GM19467 (cell line): ENCODE measurements at regions not wholly inside any gene's neighbourhood (a gene's known extent, or its start where the extent isn't known, plus 50 kb on each side); places are given as distances from the start of the nearest gene placed in this dataset.
"Not testable (repeated sequence)": the region's sequence is repeated elsewhere in the genome, so short reads cannot be mapped to it uniquely, and the experiment has no call there.

Source experiments
- ATAC-seq: cut with Tn5 transposase; IDR thresholded peaks from one replicate; pipeline ENCODE4 v1.9.1; 2021; ENCODE audit warnings: mild to moderate bottlenecking, moderate library complexity; ENCODE audit not compliant: unreplicated experiment

- ATAC-seq: no peak
Measured at GRCh38 chr10:35780970-35781642, 139.0 kb upstream of the FZD8 start.

GRCh38 chr10:35778306-35778705 lies 136.2 kb upstream of the FZD8 start:
- ATAC-seq: no peak

- not testable (repeated sequence) for ATAC-seq
Measured at GRCh38 chr10:35776557-35776956, 134.5 kb upstream of the FZD8 start.

GRCh38 chr10:35774109-35774508 lies 132.0 kb upstream of the FZD8 start:
- ATAC-seq: no peak

- ATAC-seq: no peak
Measured at GRCh38 chr10:35770817-35771355, 128.8 kb upstream of the FZD8 start.

GRCh38 chr10:35769795-35770194 lies 127.7 kb upstream of the FZD8 start:
- ATAC-seq: no peak

GRCh38 chr10:35768731-35769130 lies 126.6 kb upstream of the FZD8 start:
- ATAC-seq: no peak

GRCh38 chr10:35768011-35768410 lies 125.9 kb upstream of the FZD8 start:
- no peak for ATAC-seq

- ATAC-seq: no peak
Measured at GRCh38 chr10:35765996-35766395, 123.9 kb upstream of the FZD8 start.

DNA sequence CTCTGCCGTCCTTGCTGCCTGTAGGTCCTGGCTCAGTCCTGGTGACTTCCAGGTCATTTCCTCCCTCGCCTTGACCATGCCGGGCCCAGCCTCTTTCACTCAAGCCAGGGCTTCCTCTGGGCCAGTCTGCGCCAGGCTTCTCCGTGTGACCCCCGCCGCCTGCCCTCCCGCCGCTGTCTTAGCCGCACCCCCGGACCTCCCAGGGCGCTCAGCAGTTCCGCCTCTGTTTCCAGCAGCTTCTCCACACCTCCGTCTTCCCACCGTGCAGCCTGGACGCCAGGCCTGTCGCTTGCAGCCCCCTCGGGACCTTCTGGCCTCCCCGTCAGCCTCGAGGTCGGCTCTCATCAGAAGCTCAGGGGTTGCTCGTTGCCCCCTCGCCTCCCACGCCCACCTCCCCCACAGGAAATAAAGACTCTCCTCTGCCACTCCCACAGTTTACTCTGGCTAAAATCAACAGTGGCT lies 123.0 kb upstream of the FZD8 start:
- ATAC-seq: no peak

DNA sequence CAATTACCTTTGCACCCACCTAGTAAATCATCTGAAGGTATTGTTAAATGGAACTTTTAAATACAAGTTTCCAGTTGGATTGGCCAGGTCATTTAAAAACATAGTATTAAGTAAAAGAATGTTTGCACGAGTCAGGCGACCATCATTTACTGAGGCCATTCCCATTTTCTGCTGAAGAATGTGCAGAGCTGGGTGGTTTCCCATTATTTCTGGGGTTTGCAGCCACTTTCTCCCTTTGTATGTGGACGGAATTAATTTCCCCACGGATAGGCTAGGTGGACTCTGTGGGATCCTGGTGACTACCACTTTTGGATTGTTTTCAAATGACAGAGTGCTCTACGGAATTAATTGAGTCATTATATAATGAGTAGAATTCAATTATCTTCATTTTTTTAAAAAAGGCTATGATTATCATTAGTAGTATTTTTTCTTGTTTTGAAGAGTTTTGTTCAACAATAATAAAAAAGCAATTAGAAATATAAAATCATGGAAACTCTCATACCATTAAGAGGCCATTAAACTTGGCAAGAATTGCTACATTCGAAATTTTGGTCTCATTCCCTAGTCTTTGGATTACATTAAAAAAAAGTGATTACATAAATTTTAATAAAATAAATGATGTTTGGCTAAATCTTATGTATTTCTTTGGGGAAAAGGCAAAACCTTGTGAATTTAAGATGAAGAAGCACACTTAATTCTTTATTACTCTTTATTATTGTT lies 120.4 kb upstream of the FZD8 start:
- ATAC-seq: no peak

GRCh38 chr10:35758076-35758475 lies 116.0 kb upstream of the FZD8 start:
- no peak for ATAC-seq

DNA sequence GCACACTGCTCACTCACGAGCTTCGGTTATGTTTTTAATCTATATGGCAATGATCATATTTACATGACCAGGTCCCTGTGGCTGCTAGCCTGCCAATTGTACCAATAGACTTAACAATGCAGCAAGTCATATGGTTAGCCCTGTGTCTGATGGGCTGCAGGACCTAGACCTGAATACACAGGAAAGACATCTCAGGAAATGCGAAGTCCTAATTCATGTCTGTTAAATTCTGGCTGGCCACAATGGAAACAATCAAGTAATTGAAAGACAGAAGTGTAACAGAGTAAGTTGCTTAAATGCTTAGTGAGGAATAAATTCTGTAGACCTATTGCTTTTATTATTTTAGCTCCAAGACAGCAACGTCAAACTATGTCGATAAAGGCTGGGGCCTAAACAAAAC lies 112.4 kb upstream of the FZD8 start:
- no peak for ATAC-seq

DNA sequence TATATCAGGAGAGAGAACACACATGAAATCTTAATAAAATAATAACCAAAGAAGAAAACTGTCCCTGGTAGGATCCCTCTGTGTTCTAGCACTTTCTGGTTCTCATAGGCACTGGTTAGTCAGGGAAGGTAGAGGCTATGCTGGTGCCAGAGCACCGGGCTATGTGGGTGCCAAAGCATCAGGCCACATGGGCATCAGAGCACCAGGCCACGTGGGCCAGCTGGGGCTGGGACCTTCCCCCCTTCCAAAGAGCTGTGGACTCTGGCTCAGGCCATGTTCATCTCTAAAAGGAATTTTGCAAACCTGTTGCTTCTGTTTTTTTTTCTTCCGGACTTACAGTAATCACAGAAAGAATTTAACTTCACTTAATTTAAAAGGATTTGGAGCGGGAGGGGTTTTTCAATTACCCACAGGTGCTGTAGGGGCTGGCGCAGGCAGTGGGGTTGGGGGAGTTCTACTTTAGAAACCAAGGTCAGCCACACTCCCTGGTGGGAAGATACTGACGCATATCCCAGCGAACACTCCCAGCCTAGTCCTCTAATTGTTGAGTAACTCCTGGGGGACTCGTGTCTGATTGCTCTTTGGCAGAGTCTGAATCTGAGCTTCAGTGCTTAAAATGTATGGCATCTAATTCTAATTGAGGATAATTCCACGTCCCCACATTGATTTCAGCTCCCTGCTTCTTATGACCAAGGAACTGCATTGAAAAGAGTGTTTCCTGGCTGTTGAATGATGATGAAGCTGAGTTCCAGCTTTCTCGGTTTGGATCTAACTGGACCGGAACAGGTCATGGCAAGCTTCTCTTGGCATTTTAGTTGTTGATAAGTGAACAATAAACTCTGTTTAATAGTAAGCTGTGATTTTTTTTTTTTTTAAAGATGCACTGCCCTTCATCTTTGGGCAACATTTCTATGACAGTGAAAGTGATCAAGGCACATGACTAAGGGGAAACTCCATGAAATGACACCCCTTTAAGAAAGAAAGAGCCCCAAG lies 110.7 kb upstream of the FZD8 start:
- ATAC-seq: no peak

GRCh38 chr10:35751347-35751746 lies 109.3 kb upstream of the FZD8 start:
- no peak for ATAC-seq

DNA sequence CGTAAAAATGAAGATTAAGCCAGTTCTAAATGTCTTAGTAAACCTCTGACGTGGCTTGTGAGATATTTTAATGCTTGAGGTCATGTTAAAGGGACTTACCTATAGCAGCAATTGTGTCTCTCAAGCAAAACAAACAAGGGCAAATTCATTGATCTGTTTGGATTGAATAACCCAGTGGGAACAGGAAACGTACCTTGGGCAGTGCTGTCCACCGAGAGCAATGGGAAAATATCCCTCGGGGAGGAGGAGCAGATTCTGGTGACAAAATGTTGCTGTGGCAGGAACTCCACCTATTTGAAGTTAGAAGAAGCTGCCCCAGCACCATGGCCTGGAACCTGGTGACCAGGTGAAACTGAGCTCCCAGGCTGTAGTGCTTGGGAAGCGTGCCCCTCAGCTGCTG lies 107.1 kb upstream of the FZD8 start:
- ATAC-seq: no peak

GRCh38 chr10:35745617-35746403 lies 103.7 kb upstream of the FZD8 start:
- ATAC-seq: no peak

- no peak for ATAC-seq
Measured at GRCh38 chr10:35743851-35744250, 101.8 kb upstream of the FZD8 start.

DNA sequence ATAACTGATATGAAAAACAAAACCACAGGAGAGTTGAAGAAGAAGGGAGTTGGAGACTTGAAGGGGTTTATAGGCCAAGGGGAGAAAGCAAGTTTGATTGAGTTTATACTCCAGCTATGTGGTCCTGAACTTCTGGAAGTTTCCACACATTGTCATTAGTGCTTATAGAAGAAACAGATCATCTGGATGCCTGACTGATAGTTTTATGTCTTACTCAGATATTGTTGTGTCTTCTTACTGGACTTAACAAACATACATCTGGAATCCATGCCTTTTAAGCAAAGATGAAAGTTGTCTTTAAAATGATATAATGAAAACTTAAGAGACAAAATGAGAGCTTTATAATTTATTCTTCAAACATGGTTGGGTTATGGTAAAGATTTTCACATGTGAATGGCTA lies 101.3 kb upstream of the FZD8 start:
- ATAC-seq: no peak

GRCh38 chr10:35739998-35740397 lies 97.9 kb upstream of the FZD8 start:
- no peak for ATAC-seq
